H1 (cell line): ENCODE measurements at regions not wholly inside any gene's neighbourhood (a gene's known extent, or its start where the extent isn't known, plus 50 kb on each side); places are given as distances from the start of the nearest gene placed in this dataset.

Source experiments
- ATF3 ChIP-seq: IDR thresholded peaks from 2 replicates; pipeline ENCODE4 v1.6.1; 2011; ENCODE audit warnings: low read depth, mild to moderate bottlenecking, low read length; ENCODE audit not compliant: insufficient read depth
- GTF2F1 ChIP-seq: IDR thresholded peaks from 2 replicates; pipeline ENCODE4 v1.6.1; 2012; ENCODE audit warnings: low read depth, low read length, improper control_type of control experiment, borderline replicate concordance
- KDM1A ChIP-seq: fragments of 200-600, 300-600 bp; sonication (generic); IDR thresholded peaks from 2 replicates; pipeline ENCODE4 v1.7.1; 2016; ENCODE audit warnings: mild to moderate bottlenecking, low read length, borderline replicate concordance
- POU5F1 ChIP-seq: IDR thresholded peaks from 2 replicates; pipeline ENCODE4 v1.6.1; 2011; ENCODE audit warnings: low read depth, mild to moderate bottlenecking, low read length, moderate library complexity

- TF ChIP-seq GTF2F1 (no peak), ATF3 (no peak), POU5F1 (no peak), KDM1A (no peak)
Observed at GRCh38 chr12:3371018-3371417, 120.0 kb upstream of the PRMT8 start (continued).
